PFSK-1 (cell line): ENCODE measurements at regions not wholly inside any gene's neighbourhood (a gene's known extent, or its start where the extent isn't known, plus 50 kb on each side); places are given as distances from the start of the nearest gene placed in this dataset.

Source experiments
- FOXP2 ChIP-seq: optimal IDR thresholded peaks from 2 replicates; pipeline ENCODE3; 2011; ENCODE audit warnings: borderline replicate concordance, control low read depth, inconsistent platforms; ENCODE audit not compliant: insufficient read depth; ENCODE audit errors: extremely low read length, extremely low read depth
- SIN3A ChIP-seq: IDR thresholded peaks from 2 replicates; pipeline ENCODE4 v1.6.1; 2012; ENCODE audit warnings: mild to moderate bottlenecking, low read length, moderate library complexity, borderline replicate concordance; ENCODE audit not compliant: insufficient read depth
- TAF1 ChIP-seq: IDR thresholded peaks from 2 replicates; pipeline ENCODE4 v1.6.1; 2012; ENCODE audit warnings: low read length, control low read depth, borderline replicate concordance; ENCODE audit not compliant: insufficient read depth

DNA sequence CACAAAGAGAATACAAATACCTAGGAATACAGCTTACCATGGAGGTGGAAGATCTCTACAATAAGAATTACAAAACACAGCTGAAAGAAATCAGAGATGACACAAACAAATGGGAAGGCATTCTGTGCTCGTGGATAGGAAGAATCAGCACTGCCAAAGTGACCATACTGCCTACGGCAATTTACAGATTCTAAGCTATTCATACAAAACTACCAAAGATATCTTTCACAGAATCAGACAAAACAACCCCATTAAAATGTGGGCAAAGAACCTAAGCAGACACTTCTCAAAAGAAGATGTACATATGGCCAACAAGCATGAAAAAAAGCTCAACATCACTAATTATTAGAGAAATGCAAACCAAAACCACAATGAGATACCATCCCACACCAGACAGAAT lies 133.2 kb upstream of the SSTR4 start:
- TF ChIP-seq FOXP2 (no peak), TAF1 (no peak), SIN3A (no peak)
